SK-N-SH (cell line): ENCODE measurements at regions not wholly inside any gene's neighbourhood (a gene's known extent, or its start where the extent isn't known, plus 50 kb on each side); places are given as distances from the start of the nearest gene placed in this dataset.

Experiments
- CHD2 ChIP-seq: fragments of 150-350 bp; IDR thresholded peaks from 2 replicates; pipeline ENCODE4 v1.6.1; 2018; ENCODE audit warnings: low read length; ENCODE audit not compliant: partially characterized antibody
- ELF1 ChIP-seq: IDR thresholded peaks from 2 replicates; pipeline ENCODE4 v1.4.0; 2012
- EP300 ChIP-seq, 2 experiments: IDR thresholded peaks; 2 replicates each; pipeline versions ENCODE4 v1.4.0 to v1.6.1; 2012; ENCODE audit warnings: borderline replicate concordance in 1 of 2, low read depth in 1 of 2, low read length in 1 of 2
- GATA2 ChIP-seq: sonication (generic); formaldehyde crosslinking; IDR thresholded peaks from 2 replicates; pipeline ENCODE4 v1.5.0; 2020; ENCODE audit warnings: mild to moderate bottlenecking, missing genetic modification reagents
- IRF3 ChIP-seq: fragments of 150-350 bp; IDR thresholded peaks from 2 replicates; pipeline ENCODE4 v1.6.1; 2016; ENCODE audit warnings: mild to moderate bottlenecking, low read depth, low read length
- MXI1 ChIP-seq: IDR thresholded peaks from 2 replicates; pipeline ENCODE4 v1.6.1; 2012; ENCODE audit warnings: mild to moderate bottlenecking, low read depth, low read length, improper control_type of control experiment
- POLR2AphosphoS5 ChIP-seq: IDR thresholded peaks from 2 replicates; pipeline ENCODE4 v1.6.1; 2012; ENCODE audit warnings: low read depth, low read length
- RAD21 ChIP-seq: IDR thresholded peaks from 2 replicates; pipeline ENCODE4 v1.6.1; 2012; ENCODE audit warnings: mild to moderate bottlenecking, low read length
- REST ChIP-seq: IDR thresholded peaks from 2 replicates; pipeline ENCODE4 v1.6.1; 2012; ENCODE audit warnings: mild to moderate bottlenecking, low read depth, low read length, moderate library complexity
- SMC3 ChIP-seq: IDR thresholded peaks from 2 replicates; pipeline ENCODE4 v1.6.1; 2012; ENCODE audit warnings: low read depth, low read length, improper control_type of control experiment
- TF ChIP-seq, protein P1 (sequence below): fragments of 200-600 bp; sonication (generic); IDR thresholded peaks from 2 replicates; pipeline ENCODE4 v1.6.1; 2017; ENCODE audit warnings: antibody characterized with exemption, mild to moderate bottlenecking, moderate library complexity
- TF ChIP-seq, protein P2 (sequence below): fragments of 150-350 bp; IDR thresholded peaks from 2 replicates; pipeline ENCODE4 v1.6.1; 2017; ENCODE audit warnings: antibody characterized with exemption, low read length, low read depth, borderline replicate concordance

- TF ChIP-seq CHD2 (no peak), POLR2AphosphoS5 (no peak), MXI1 (no peak), RAD21 (no peak), SMC3 (no peak), GATA2 (CRISPR knock-in tag) (no peak), EP300 (IDR thresholded peaks at IDR 0.05; ENCODE audit: borderline replicate concordance in 1 of 2, low read depth in 1 of 2, low read length in 1 of 2) (no peak), REST (no peak), ELF1 (no peak), IRF3 (no peak)
- TF ChIP-seq, protein P1, sequence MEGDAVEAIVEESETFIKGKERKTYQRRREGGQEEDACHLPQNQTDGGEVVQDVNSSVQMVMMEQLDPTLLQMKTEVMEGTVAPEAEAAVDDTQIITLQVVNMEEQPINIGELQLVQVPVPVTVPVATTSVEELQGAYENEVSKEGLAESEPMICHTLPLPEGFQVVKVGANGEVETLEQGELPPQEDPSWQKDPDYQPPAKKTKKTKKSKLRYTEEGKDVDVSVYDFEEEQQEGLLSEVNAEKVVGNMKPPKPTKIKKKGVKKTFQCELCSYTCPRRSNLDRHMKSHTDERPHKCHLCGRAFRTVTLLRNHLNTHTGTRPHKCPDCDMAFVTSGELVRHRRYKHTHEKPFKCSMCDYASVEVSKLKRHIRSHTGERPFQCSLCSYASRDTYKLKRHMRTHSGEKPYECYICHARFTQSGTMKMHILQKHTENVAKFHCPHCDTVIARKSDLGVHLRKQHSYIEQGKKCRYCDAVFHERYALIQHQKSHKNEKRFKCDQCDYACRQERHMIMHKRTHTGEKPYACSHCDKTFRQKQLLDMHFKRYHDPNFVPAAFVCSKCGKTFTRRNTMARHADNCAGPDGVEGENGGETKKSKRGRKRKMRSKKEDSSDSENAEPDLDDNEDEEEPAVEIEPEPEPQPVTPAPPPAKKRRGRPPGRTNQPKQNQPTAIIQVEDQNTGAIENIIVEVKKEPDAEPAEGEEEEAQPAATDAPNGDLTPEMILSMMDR, result no peak
- TF ChIP-seq, protein P2, sequence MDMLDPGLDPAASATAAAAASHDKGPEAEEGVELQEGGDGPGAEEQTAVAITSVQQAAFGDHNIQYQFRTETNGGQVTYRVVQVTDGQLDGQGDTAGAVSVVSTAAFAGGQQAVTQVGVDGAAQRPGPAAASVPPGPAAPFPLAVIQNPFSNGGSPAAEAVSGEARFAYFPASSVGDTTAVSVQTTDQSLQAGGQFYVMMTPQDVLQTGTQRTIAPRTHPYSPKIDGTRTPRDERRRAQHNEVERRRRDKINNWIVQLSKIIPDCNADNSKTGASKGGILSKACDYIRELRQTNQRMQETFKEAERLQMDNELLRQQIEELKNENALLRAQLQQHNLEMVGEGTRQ, result no peak
These were observed 63.3 kb upstream of the TAB2 start for GRCh38 chr6:149254253-149254652.
